GM23248 (cell line): ENCODE measurements at regions not wholly inside any gene's neighbourhood (a gene's known extent, or its start where the extent isn't known, plus 50 kb on each side); places are given as distances from the start of the nearest gene placed in this dataset.

ENCODE experiments used
- DNase-seq: peaks from one replicate; pipeline ENCODE4 v3.0.0-alpha.2; 2015
- H2AFZ ChIP-seq: fragments of 200-600 bp; sonication (generic); 2 replicates; pipeline ENCODE4 v1.6.1; 2016; ENCODE audit warnings: antibody characterized with exemption
- H3F3A ChIP-seq: fragments of 200-600 bp; sonication (generic); 2 replicates; pipeline ENCODE4 v1.6.1; 2016; ENCODE audit warnings: mild to moderate bottlenecking, antibody characterized with exemption, mixed run types; ENCODE audit not compliant: insufficient read depth
- H3K27ac ChIP-seq: fragments of 200-600 bp; sonication (generic); 2 replicates; pipeline ENCODE4 v1.5.1; 2016; ENCODE audit warnings: mild to moderate bottlenecking
- H3K27me3 ChIP-seq: fragments of 200-600 bp; sonication (generic); replicated peaks from 2 replicates; pipeline ENCODE4 v1.6.1; 2016; ENCODE audit warnings: mild to moderate bottlenecking; ENCODE audit not compliant: insufficient read depth
- H3K36me3 ChIP-seq: fragments of 200-600 bp; sonication (generic); 2 replicates; pipeline ENCODE4 v1.6.1; 2016; ENCODE audit warnings: low read depth, mild to moderate bottlenecking
- H3K4me1 ChIP-seq: fragments of 200-600 bp; sonication (generic); 2 replicates; pipeline ENCODE4 v1.6.1; 2016; ENCODE audit warnings: mild to moderate bottlenecking; ENCODE audit not compliant: insufficient read depth
- H3K4me2 ChIP-seq: fragments of 200-600 bp; sonication (generic); one replicate; pipeline ENCODE4 v1.6.1; 2016; ENCODE audit warnings: mild to moderate bottlenecking; ENCODE audit not compliant: unreplicated experiment
- H3K4me3 ChIP-seq: fragments of 200-600 bp; sonication (generic); 2 replicates; pipeline ENCODE4 v1.5.1; 2016; ENCODE audit warnings: mild to moderate bottlenecking
- H3K79me2 ChIP-seq: fragments of 200-600 bp; sonication (generic); 2 replicates; pipeline ENCODE4 v1.6.1; 2016; ENCODE audit warnings: mild to moderate bottlenecking; ENCODE audit not compliant: insufficient read depth
- H3K9ac ChIP-seq: fragments of 200-600 bp; sonication (generic); 2 replicates; pipeline ENCODE4 v1.6.1; 2016; ENCODE audit warnings: mild to moderate bottlenecking
- H3K9me2 ChIP-seq: fragments of 200-600 bp; sonication (generic); 2 replicates; pipeline ENCODE4 v1.6.1; 2016; ENCODE audit warnings: mixed run types, mild to moderate bottlenecking, moderate library complexity; ENCODE audit not compliant: insufficient read depth
- H3K9me3 ChIP-seq: fragments of 200-600 bp; sonication (generic); one replicate; pipeline ENCODE4 v1.6.1; 2017; ENCODE audit warnings: low read depth
- H4K20me1 ChIP-seq: fragments of 200-600 bp; sonication (generic); 2 replicates; pipeline ENCODE4 v1.6.0; 2016; ENCODE audit not compliant: insufficient read depth
- EZH2 ChIP-seq: fragments of 200-600 bp; sonication (generic); IDR thresholded peaks from 2 replicates; pipeline ENCODE4 v1.6.1; 2018; ENCODE audit warnings: antibody characterized with exemption, mild to moderate bottlenecking; ENCODE audit not compliant: insufficient read depth, poor library complexity, severe bottlenecking
- EZH2phosphoT487 ChIP-seq: fragments of 200-600 bp; sonication (generic); IDR thresholded peaks from 2 replicates; pipeline ENCODE4 v1.6.1; 2018; ENCODE audit warnings: antibody characterized with exemption, moderate library complexity, mild to moderate bottlenecking, low read depth; ENCODE audit not compliant: insufficient read depth
- WGBS, 2 experiments: methylation state at CpG; one replicate each; pipeline ENCODE4 v1.1.6; 2015 to 2017; ENCODE audit warnings: low lambda C conversion rate in 2 of 2, low coverage in 1 of 2; ENCODE audit errors: missing lambda C conversion rate in 2 of 2; 5-methylcytosine and 5-hydroxymethylcytosine counted together
- in situ Hi-C: fragments of 300-500 bp; cut with MboI; formaldehyde crosslinking; loops from 2 replicates; pipeline ENCODE4 v1.15.0; 2020

GRCh38 chr6:9484091-9484490 is 930.8 kb downstream of the TFAP2A start:
- H3K4me1 ChIP-seq: peaks cover 38% of the 10 kb centered on the region
- no peaks in the 10 kb centered on the region for H4K20me1 ChIP-seq
- in situ Hi-C loops: no loop called here
- no peak for TF ChIP-seq EZH2
- no peak for TF ChIP-seq EZH2phosphoT487
- H3K27ac ChIP-seq: peak overlapping the region; percentile 39
- H3K9me3 ChIP-seq: no peaks in the 10 kb centered on the region
- H2AFZ ChIP-seq: no peak overlapping the region
- no peaks in the 10 kb centered on the region for H3K9me2 ChIP-seq
- peak; percentile 57 for DNase-seq
- H3K9ac ChIP-seq: no peak overlapping the region
- H3K4me2 ChIP-seq: peak overlapping the region; percentile 50
- H3K36me3 ChIP-seq: no peaks in the 10 kb centered on the region
- H3K4me3 ChIP-seq: peak overlapping the region; percentile 0; the same call in 1 of the 2 replicates
- WGBS, 2 experiments: 2 to 6% methylated on average over 3 of the region's 3 CpGs
- peaks cover 44% of the 10 kb centered on the region for H3F3A ChIP-seq
- H3K79me2 ChIP-seq: no peaks in the 10 kb centered on the region
- H3K27me3 ChIP-seq: no peaks in the 10 kb centered on the region

- peak; percentile 96 for DNase-seq
- Histone ChIP-seq H4K20me1 (no peaks in the 10 kb centered on the region), H3K36me3 (no peaks in the 10 kb centered on the region), H3K9ac (peak overlapping the region; percentile 58), H3K9me3 (no peaks in the 10 kb centered on the region), H3K9me2 (no peaks in the 10 kb centered on the region), H3K79me2 (no peaks in the 10 kb centered on the region), H3K4me2 (peak overlapping the region; percentile 71), H3K4me1 (peaks cover 38% of the 10 kb centered on the region), H3K27me3 (no peaks in the 10 kb centered on the region), H3K4me3 (peak overlapping the region; percentile 28; the same call in 1 of the 2 replicates), H2AFZ (no peak overlapping the region), H3F3A (peaks cover 44% of the 10 kb centered on the region), H3K27ac (peak overlapping the region; percentile 86)
- WGBS, 2 experiments: 31 to 39% methylated on average over 5 of the region's 5 CpGs
- in situ Hi-C loops: no loop called here
- TF ChIP-seq EZH2 (no peak), EZH2phosphoT487 (no peak)
Measured at GRCh38 chr6:9482030-9482738, 932.7 kb downstream of the TFAP2A start.

GRCh38 chr6:9481292-9482029 is 933.4 kb downstream of the TFAP2A start:
- peak overlapping the region; percentile 86 for H3K27ac ChIP-seq
- peak; percentile 32 for DNase-seq
- in situ Hi-C loops: no loop called here
- H3K4me3 ChIP-seq: peak overlapping the region; percentile 28; the same call in 1 of the 2 replicates
- no peaks in the 10 kb centered on the region for H4K20me1 ChIP-seq
- H3K9ac ChIP-seq: no peak overlapping the region
- no peak for TF ChIP-seq EZH2
- TF ChIP-seq EZH2phosphoT487: no peak
- H3K9me3 ChIP-seq: no peaks in the 10 kb centered on the region
- H3K36me3 ChIP-seq: no peaks in the 10 kb centered on the region
- no peaks in the 10 kb centered on the region for H3K79me2 ChIP-seq
- no peaks in the 10 kb centered on the region for H3K27me3 ChIP-seq
- H3K4me2 ChIP-seq: peak overlapping the region; percentile 71
- peaks cover 38% of the 10 kb centered on the region for H3K4me1 ChIP-seq
- peaks cover 44% of the 10 kb centered on the region for H3F3A ChIP-seq
- H3K9me2 ChIP-seq: no peaks in the 10 kb centered on the region
- WGBS, 2 experiments: 59 to 64% methylated on average over 7 of the region's 7 CpGs
- no peak overlapping the region for H2AFZ ChIP-seq

GRCh38 chr6:9468277-9468676 is 946.6 kb downstream of the TFAP2A start:
- Histone ChIP-seq H3K4me2 (peak overlapping the region; percentile 12), H3K79me2 (no peaks in the 10 kb centered on the region), H3K4me1 (peaks cover 13% of the 10 kb centered on the region), H3K9me3 (no peaks in the 10 kb centered on the region), H3K9me2 (no peaks in the 10 kb centered on the region), H3K27ac (peak overlapping the region; percentile 29; the same call in 1 of the 2 replicates), H4K20me1 (no peaks in the 10 kb centered on the region), H3F3A (peaks cover 11% of the 10 kb centered on the region), H3K9ac (no peak overlapping the region), H3K4me3 (no peak overlapping the region), H3K36me3 (no peaks in the 10 kb centered on the region), H2AFZ (peak overlapping the region; percentile 44; the same call in 1 of the 2 replicates), H3K27me3 (no peaks in the 10 kb centered on the region)
- in situ Hi-C loops: no loop called here
- WGBS, 2 experiments: 73 to 78% methylated on average over 3 of the region's 3 CpGs
- no peak for DNase-seq
- TF ChIP-seq EZH2phosphoT487 (no peak), EZH2 (no peak)
